ENCODE measurements at regions not wholly inside any gene's neighbourhood (a gene's known extent, or its start where the extent isn't known, plus 50 kb on each side); places are given as distances from the start of the nearest gene placed in this dataset.

GRCh38 chr13:57409656-57410055 is 221.9 kb upstream of the PCDH17 start (continued):
- no peak for TF ChIP-seq ZNF462 (CRISPR knock-in tag; IDR thresholded peaks at IDR 0.05)

GRCh38 chr13:57418067-57418677 is 213.4 kb upstream of the PCDH17 start:
- no peak for ATAC-seq
- H3K4me1 ChIP-seq (ENCODE audit: insufficient read depth): peaks cover 26% of the 10 kb centered on the region
- no peak for TF ChIP-seq ZNF331 (CRISPR knock-in tag; IDR thresholded peaks at IDR 0.05; ENCODE audit: low read depth)
- TF ChIP-seq NANOG (IDR thresholded peaks at IDR 0.05; ENCODE audit: borderline replicate concordance): no peak
- TF ChIP-seq JUNB (IDR thresholded peaks at IDR 0.05; ENCODE audit: unreplicated experiment): no peak
- TF ChIP-seq STAT1 (IDR thresholded peaks at IDR 0.05; ENCODE audit: unreplicated experiment): no peak
- TF ChIP-seq ZNF462 (CRISPR knock-in tag; IDR thresholded peaks at IDR 0.05): no peak
- TF ChIP-seq EZH2phosphoT487 (IDR thresholded peaks at IDR 0.05; ENCODE audit: unreplicated experiment): no peak
- TF ChIP-seq ZNF114 (CRISPR knock-in tag; IDR thresholded peaks at IDR 0.05): no peak

More at GRCh38 chr13:57418067-57418677, 213.4 kb upstream of the PCDH17 start:
- H3K36me3 ChIP-seq (ENCODE audit: insufficient read depth): no peaks in the 10 kb centered on the region
- Mint-ChIP-seq H3K27ac (peak overlapping the region; percentile 71), H3K9me3 (no peaks in the 10 kb centered on the region), H3K4me3 (no peak overlapping the region), H3K36me3 (ENCODE audit: low read depth) (no peaks in the 10 kb centered on the region), H3K27me3 (ENCODE audit: insufficient read depth, low read depth, poor library complexity) (no peaks in the 10 kb centered on the region), H3K4me1 (peaks cover 23% of the 10 kb centered on the region)
- no peak overlapping the region for H3K4me3 ChIP-seq
- H3K4me2 ChIP-seq: no peak overlapping the region
- no peaks in the 10 kb centered on the region for H3K27me3 ChIP-seq (ENCODE audit: insufficient read depth)
- DNase-seq (ENCODE audit: low spot score): no peak
- H3K27ac ChIP-seq (ENCODE audit: low read depth): no peak overlapping the region
- no peaks in the 10 kb centered on the region for H4K20me1 ChIP-seq (replicated peaks; ENCODE audit: insufficient read depth)
- H3F3A ChIP-seq (replicated peaks; ENCODE audit: low read depth): no peaks in the 10 kb centered on the region
- no peak overlapping the region; the same call in 1 of the 2 replicates for H2AFZ ChIP-seq
- no peaks in the 10 kb centered on the region for H3K79me2 ChIP-seq (replicated peaks; ENCODE audit: insufficient read depth)
- no peaks in the 10 kb centered on the region for H3K9me2 ChIP-seq (ENCODE audit: insufficient read depth)

Measured in GM23338 (cell line).